HG03175 (cell line): ENCODE measurements at regions not wholly inside any gene's neighbourhood (a gene's known extent, or its start where the extent isn't known, plus 50 kb on each side); places are given as distances from the start of the nearest gene placed in this dataset.

Source experiments
- ATAC-seq: cut with Tn5 transposase; IDR thresholded peaks from one replicate; pipeline ENCODE4 v1.9.1; 2021; ENCODE audit warnings: mild to moderate bottlenecking, moderate library complexity; ENCODE audit not compliant: unreplicated experiment

GRCh38 chr4:79042079-79042674 lies 102.9 kb upstream of the PAQR3 start:
- no peak for ATAC-seq

GRCh38 chr4:79034544-79034943 lies 95.3 kb upstream of the PAQR3 start:
- ATAC-seq: no peak

- ATAC-seq: no peak
Measured at GRCh38 chr4:79030973-79031372, 91.7 kb upstream of the PAQR3 start.

- ATAC-seq: no peak
Measured at GRCh38 chr4:79027656-79028055, 88.4 kb upstream of the PAQR3 start.

- ATAC-seq: no peak
Measured at GRCh38 chr4:79025170-79025569, 85.9 kb upstream of the PAQR3 start.

- no peak for ATAC-seq
Measured at GRCh38 chr4:79023799-79024770, 84.8 kb upstream of the PAQR3 start.

GRCh38 chr4:79022529-79022928 lies 83.3 kb upstream of the PAQR3 start:
- no peak for ATAC-seq

GRCh38 chr4:79017481-79017880 lies 78.2 kb upstream of the PAQR3 start:
- ATAC-seq: no peak

GRCh38 chr4:79016878-79017277 lies 77.6 kb upstream of the PAQR3 start:
- no peak for ATAC-seq

GRCh38 chr4:79015411-79015810 lies 76.2 kb upstream of the PAQR3 start:
- no peak for ATAC-seq

GRCh38 chr4:79014230-79014629 lies 75.0 kb upstream of the PAQR3 start:
- no peak for ATAC-seq

- ATAC-seq: no peak
Measured at GRCh38 chr4:79013756-79014155, 74.5 kb upstream of the PAQR3 start.

GRCh38 chr4:78990938-78991810 lies 51.9 kb upstream of the PAQR3 start:
- ATAC-seq: no peak

GRCh38 chr4:78989697-78990270 lies 50.5 kb upstream of the PAQR3 start:
- no peak for ATAC-seq
